ENCODE measurements at regions not wholly inside any gene's neighbourhood (a gene's known extent, or its start where the extent isn't known, plus 50 kb on each side); places are given as distances from the start of the nearest gene placed in this dataset.

- TF ChIP-seq CTCF (IDR thresholded peaks at IDR 0.05; ENCODE audit: extremely low read depth in 1 of 2, insufficient read depth in 1 of 2, low read depth in 1 of 2, low read length in 2 of 2) (no peak), EZH2 (IDR thresholded peaks at IDR 0.05; ENCODE audit: borderline replicate concordance, low read depth, low read length, severe bottlenecking) (no peak), MAX (IDR thresholded peaks at IDR 0.05; ENCODE audit: insufficient read depth, insufficient read length) (no peak)
Measured at GRCh38 chr16:55273356-55273755, 50.6 kb upstream of the IRX6 start.

Data from endothelial cell of umbilical vein (primary cell).